H9 (cell line): ENCODE measurements at regions not wholly inside any gene's neighbourhood (a gene's known extent, or its start where the extent isn't known, plus 50 kb on each side); places are given as distances from the start of the nearest gene placed in this dataset.
"Not testable (repeated sequence)": the region's sequence is repeated elsewhere in the genome, so short reads cannot be mapped to it uniquely, and the experiment has no call there.

Experiments
- DNase-seq: peaks from one replicate; pipeline ENCODE4 v3.0.0-alpha.2; 2017
- H2AFZ ChIP-seq: one replicate; pipeline ENCODE4 v1.6.1; 2013; ENCODE audit warnings: mild to moderate bottlenecking, low read length, control low read depth, moderate library complexity
- H2AK5ac ChIP-seq: 2 replicates; pipeline ENCODE4 v1.6.1; 2013; ENCODE audit warnings: low read length, control low read depth, mixed read lengths; ENCODE audit not compliant: insufficient read length
- H2BK120ac ChIP-seq: one replicate; pipeline ENCODE4 v1.6.1; 2013; ENCODE audit warnings: low read depth, mild to moderate bottlenecking, low read length, control low read depth, inconsistent platforms; ENCODE audit not compliant: poor library complexity, severe bottlenecking
- H2BK12ac ChIP-seq: 2 replicates; pipeline ENCODE4 v1.6.1; 2013; ENCODE audit warnings: low read length, control low read depth, mixed read lengths, low read depth; ENCODE audit not compliant: insufficient read length
- H2BK15ac ChIP-seq: 2 replicates; pipeline ENCODE4 v1.6.1; 2013; ENCODE audit warnings: low read depth, low read length, control low read depth
- H2BK20ac ChIP-seq: one replicate; pipeline ENCODE4 v1.6.1; 2013; ENCODE audit warnings: low read depth, mild to moderate bottlenecking, low read length, control low read depth, inconsistent platforms; ENCODE audit not compliant: poor library complexity, severe bottlenecking
- H2BK5ac ChIP-seq: 2 replicates; pipeline ENCODE4 v1.6.1; 2013; ENCODE audit warnings: low read length, control low read depth, mixed read lengths; ENCODE audit not compliant: insufficient read length
- H3K14ac ChIP-seq: 2 replicates; pipeline ENCODE4 v1.6.1; 2013; ENCODE audit warnings: low read length, control low read depth; ENCODE audit not compliant: insufficient read depth
- H3K18ac ChIP-seq: 2 replicates; pipeline ENCODE4 v1.6.1; 2013; ENCODE audit warnings: low read depth, mild to moderate bottlenecking, mixed read lengths, low read length, control low read depth; ENCODE audit not compliant: insufficient read length
- H3K23ac ChIP-seq: 2 replicates; pipeline ENCODE4 v1.6.1; 2013; ENCODE audit warnings: low read length, control low read depth, mixed read lengths, low read depth; ENCODE audit not compliant: insufficient read length
- H3K23me2 ChIP-seq: 2 replicates; pipeline ENCODE4 v1.6.1; 2013; ENCODE audit warnings: low read depth, mild to moderate bottlenecking, mixed read lengths, low read length, control low read depth; ENCODE audit not compliant: insufficient read length, poor library complexity, severe bottlenecking
- H3K27ac ChIP-seq: 2 replicates; pipeline ENCODE4 v1.5.1; 2013; ENCODE audit warnings: low read length, control low read depth, mixed read lengths, low read depth; ENCODE audit not compliant: insufficient read length
- H3K27me3 ChIP-seq: 2 replicates; pipeline ENCODE4 v1.6.1; 2013; ENCODE audit warnings: low read length, control low read depth, inconsistent platforms; ENCODE audit not compliant: insufficient read depth
- H3K4ac ChIP-seq: 2 replicates; pipeline ENCODE4 v1.6.1; 2013; ENCODE audit warnings: low read depth, mild to moderate bottlenecking, control low read depth, inconsistent platforms, low read length, moderate library complexity
- H3K4me1 ChIP-seq: 2 replicates; pipeline ENCODE4 v1.6.1; 2013; ENCODE audit warnings: low read length, control low read depth, inconsistent platforms; ENCODE audit not compliant: insufficient read depth
- H3K4me2 ChIP-seq: 2 replicates; pipeline ENCODE4 v1.6.1; 2013; ENCODE audit warnings: low read length, control low read depth, mixed read lengths; ENCODE audit not compliant: insufficient read length, insufficient read depth
- H3K56ac ChIP-seq: 2 replicates; pipeline ENCODE4 v1.6.1; 2013; ENCODE audit warnings: low read depth, mild to moderate bottlenecking, mixed read lengths, low read length, control low read depth; ENCODE audit not compliant: insufficient read length
- H3K79me1 ChIP-seq: 2 replicates; pipeline ENCODE4 v1.6.1; 2013; ENCODE audit warnings: low read depth, mild to moderate bottlenecking, moderate library complexity, low read length, control low read depth, inconsistent platforms; ENCODE audit not compliant: insufficient read depth, poor library complexity, severe bottlenecking
- H3K79me2 ChIP-seq: 2 replicates; pipeline ENCODE4 v1.6.1; 2013; ENCODE audit warnings: low read length, control low read depth, inconsistent platforms; ENCODE audit not compliant: insufficient read depth
- H3K9ac ChIP-seq: 2 replicates; pipeline ENCODE4 v1.6.1; 2013; ENCODE audit warnings: low read length, control low read depth, mixed read lengths; ENCODE audit not compliant: insufficient read length; ENCODE audit errors: extremely low read depth
- H3K9me3 ChIP-seq: one replicate; pipeline ENCODE4 v1.6.1; 2013; ENCODE audit warnings: low read depth, low read length, inconsistent platforms; ENCODE audit not compliant: control insufficient read depth
- H3T11ph ChIP-seq: one replicate; pipeline ENCODE4 v1.6.1; 2013; ENCODE audit warnings: mild to moderate bottlenecking, low read length, control low read depth, inconsistent platforms
- H4K20me1 ChIP-seq: one replicate; pipeline ENCODE4 v1.6.1; 2013; ENCODE audit not compliant: control insufficient read depth, insufficient read length, insufficient read depth
- H4K5ac ChIP-seq: 2 replicates; pipeline ENCODE4 v1.6.1; 2013; ENCODE audit warnings: low read depth, mild to moderate bottlenecking, mixed read lengths, low read length, control low read depth; ENCODE audit not compliant: insufficient read length
- H4K8ac ChIP-seq: replicated peaks from 2 replicates; pipeline ENCODE4 v1.6.1; 2013; ENCODE audit warnings: low read length, control low read depth, mixed read lengths, low read depth; ENCODE audit not compliant: insufficient read length
- H4K91ac ChIP-seq: 2 replicates; pipeline ENCODE4 v1.6.1; 2013; ENCODE audit warnings: low read depth, mild to moderate bottlenecking, moderate library complexity, mixed read lengths, low read length, control low read depth; ENCODE audit not compliant: insufficient read length
- H3K27ac Mint-ChIP-seq, 3 experiments: 2 replicates in 2 of 3; 3 replicates in 1 of 3; pipeline ENCODE4 v1.8.0; 2020 to 2021; ENCODE audit warnings: mixed read lengths in 3 of 3, mild to moderate bottlenecking in 1 of 3, moderate library complexity in 1 of 3
- H3K27me3 Mint-ChIP-seq: 2 replicates; pipeline ENCODE4 v1.8.0; 2021; ENCODE audit warnings: low read depth, mild to moderate bottlenecking, moderate library complexity, mixed read lengths
- H3K36me3 Mint-ChIP-seq, 3 experiments: 2 replicates in 2 of 3; 3 replicates in 1 of 3; pipeline ENCODE4 v1.8.0; 2020 to 2021; ENCODE audit warnings: low read depth in 3 of 3, mixed read lengths in 3 of 3; ENCODE audit not compliant: insufficient read depth in 1 of 3
- H3K4me1 Mint-ChIP-seq, 2 experiments: 2 replicates each; pipeline ENCODE4 v1.8.0; 2020; ENCODE audit warnings: mixed read lengths in 2 of 2
- H3K4me3 Mint-ChIP-seq, 2 experiments: 2 replicates in 1 of 2; 3 replicates in 1 of 2; pipeline ENCODE4 v1.8.0; 2020 to 2021; ENCODE audit warnings: mild to moderate bottlenecking in 2 of 2, mixed read lengths in 2 of 2, moderate library complexity in 1 of 2
- H3K9me3 Mint-ChIP-seq, 2 experiments: 2 replicates in 1 of 2; 3 replicates in 1 of 2; pipeline ENCODE4 v1.8.0; 2020; ENCODE audit warnings: mild to moderate bottlenecking in 2 of 2, mixed read lengths in 2 of 2, moderate library complexity in 1 of 2
- WGBS: extraction: QIAGEN DNeasy Blood & Tissue Kit; methylation state at CpG from one replicate; pipeline ENCODE4 v1.1.7; 2013; ENCODE audit warnings: missing lambda C conversion rate, low lambda C conversion rate, mixed read lengths; ENCODE audit not compliant: insufficient read length; ENCODE audit errors: extremely low coverage; 5-methylcytosine and 5-hydroxymethylcytosine counted together
- TF ChIP-seq, protein P1 (sequence below): fragments of 200-600 bp; sonication (generic); conservative IDR thresholded peaks from 3 replicates; pipeline ENCODE4 v1.8.0; 2021; ENCODE audit warnings: antibody characterized with exemption, mild to moderate bottlenecking

DNA sequence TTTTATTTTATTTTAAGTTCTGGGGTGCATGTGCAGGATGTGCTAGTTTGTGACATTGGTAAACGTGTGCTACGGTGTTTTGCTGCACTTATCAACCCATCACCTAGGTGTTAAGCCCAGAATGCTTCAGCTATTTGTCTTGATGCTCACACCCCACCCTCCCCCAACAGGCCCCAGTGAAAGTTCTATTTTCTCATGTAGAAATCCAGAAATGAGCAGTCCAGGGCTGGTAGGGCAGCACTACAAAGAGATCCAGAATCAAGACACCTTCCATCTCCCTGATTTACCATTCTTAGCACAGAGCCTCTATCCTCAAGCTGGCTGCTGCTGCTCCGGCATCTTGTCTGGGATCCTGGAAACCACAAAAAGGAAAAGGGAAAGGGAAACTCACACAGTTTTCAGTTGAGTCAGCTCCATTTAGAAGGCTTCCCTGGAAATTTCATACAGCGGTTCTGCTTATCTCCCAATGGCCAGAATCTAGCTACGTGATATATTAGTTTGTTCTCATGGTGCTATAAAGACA is 85.4 kb upstream of the SMARCA2 start:
- Mint-ChIP-seq H3K9me3 (peaks cover 0 to 5% of the 10 kb centered on the region in 2 experiments; a peak in 1 of 5 replicates), H3K4me3 (no peak overlapping the region), H3K27ac (no peak overlapping the region), H3K27me3 (peaks cover 10% of the 10 kb centered on the region), H3K4me1 (peaks cover 7 to 15% of the 10 kb centered on the region in 2 experiments), H3K36me3 (no peaks in the 10 kb centered on the region; a peak in 1 of 7 replicates)
- Histone ChIP-seq H4K5ac (no peak overlapping the region), H3K79me2 (no peaks in the 10 kb centered on the region), H3K4ac (no peak overlapping the region), H3T11ph (no peak overlapping the region), H2BK12ac (no peak overlapping the region), H2BK120ac (no peak overlapping the region), H3K23me2 (no peaks in the 10 kb centered on the region), H2BK15ac (no peak overlapping the region), H3K79me1 (no peaks in the 10 kb centered on the region), H4K20me1 (no peaks in the 10 kb centered on the region), H2BK20ac (no peak overlapping the region), H3K27ac (no peak overlapping the region), H3K4me1 (no peaks in the 10 kb centered on the region; the same call in 1 of the 2 replicates), H3K14ac (no peak overlapping the region), H4K91ac (no peak overlapping the region), H2AFZ (no peak overlapping the region), H3K27me3 (no peaks in the 10 kb centered on the region), H3K18ac (no peak overlapping the region), H3K9ac (no peak overlapping the region), H3K23ac (no peak overlapping the region), H2AK5ac (no peak overlapping the region), H3K9me3 (no peaks in the 10 kb centered on the region), H4K8ac (no peak overlapping the region), H3K4me2 (no peak overlapping the region), H3K56ac (no peak overlapping the region), H2BK5ac (no peak overlapping the region)
- no CpG with 5 or more reads among the region's 5 CpGs for WGBS
- TF ChIP-seq, protein P1, sequence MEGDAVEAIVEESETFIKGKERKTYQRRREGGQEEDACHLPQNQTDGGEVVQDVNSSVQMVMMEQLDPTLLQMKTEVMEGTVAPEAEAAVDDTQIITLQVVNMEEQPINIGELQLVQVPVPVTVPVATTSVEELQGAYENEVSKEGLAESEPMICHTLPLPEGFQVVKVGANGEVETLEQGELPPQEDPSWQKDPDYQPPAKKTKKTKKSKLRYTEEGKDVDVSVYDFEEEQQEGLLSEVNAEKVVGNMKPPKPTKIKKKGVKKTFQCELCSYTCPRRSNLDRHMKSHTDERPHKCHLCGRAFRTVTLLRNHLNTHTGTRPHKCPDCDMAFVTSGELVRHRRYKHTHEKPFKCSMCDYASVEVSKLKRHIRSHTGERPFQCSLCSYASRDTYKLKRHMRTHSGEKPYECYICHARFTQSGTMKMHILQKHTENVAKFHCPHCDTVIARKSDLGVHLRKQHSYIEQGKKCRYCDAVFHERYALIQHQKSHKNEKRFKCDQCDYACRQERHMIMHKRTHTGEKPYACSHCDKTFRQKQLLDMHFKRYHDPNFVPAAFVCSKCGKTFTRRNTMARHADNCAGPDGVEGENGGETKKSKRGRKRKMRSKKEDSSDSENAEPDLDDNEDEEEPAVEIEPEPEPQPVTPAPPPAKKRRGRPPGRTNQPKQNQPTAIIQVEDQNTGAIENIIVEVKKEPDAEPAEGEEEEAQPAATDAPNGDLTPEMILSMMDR = no peak
- no peak for DNase-seq

DNA sequence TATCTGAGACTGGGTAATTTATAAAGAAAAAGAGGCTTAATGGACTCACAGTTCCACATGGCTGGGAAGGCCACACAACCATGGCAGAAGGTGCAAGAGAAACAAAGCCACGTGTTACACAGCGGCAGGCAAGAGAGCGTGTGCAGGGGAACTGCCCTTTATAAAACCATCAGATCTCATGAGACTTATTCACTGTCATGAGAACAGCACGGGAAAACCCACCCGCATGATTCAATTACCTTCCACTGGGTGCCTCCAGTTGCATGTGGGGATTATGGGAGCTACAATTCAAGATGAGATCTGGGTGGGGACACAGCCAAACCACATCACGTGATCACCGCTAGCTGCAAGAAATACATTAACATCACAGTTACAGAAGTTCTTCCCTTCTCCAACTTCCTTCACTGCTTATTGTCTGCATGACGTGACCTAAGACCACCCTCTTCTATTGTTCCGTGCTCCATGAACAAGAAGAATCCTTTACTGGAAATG is 84.9 kb upstream of the SMARCA2 start:
- not testable (repeated sequence) for H3K23me2 ChIP-seq, H3K23ac ChIP-seq, H2BK120ac ChIP-seq, H3K56ac ChIP-seq, H4K8ac ChIP-seq, H3K4ac ChIP-seq, H4K20me1 ChIP-seq, H2BK5ac ChIP-seq, H3K9ac ChIP-seq, H3T11ph ChIP-seq, H3K18ac ChIP-seq, H4K5ac ChIP-seq, H3K9me3 ChIP-seq, H3K14ac ChIP-seq, H2AFZ ChIP-seq, H3K9me3 Mint-ChIP-seq, H2AK5ac ChIP-seq, H3K4me1 ChIP-seq, H3K27ac Mint-ChIP-seq, H3K79me2 ChIP-seq, H2BK15ac ChIP-seq, H3K27me3 ChIP-seq, H4K91ac ChIP-seq, H3K79me1 ChIP-seq, H3K36me3 Mint-ChIP-seq, H2BK20ac ChIP-seq, H2BK12ac ChIP-seq, H3K27ac ChIP-seq, H3K4me2 ChIP-seq, DNase-seq, H3K4me3 Mint-ChIP-seq
- peaks cover 9 to 15% of the 10 kb centered on the region in 2 experiments for H3K4me1 Mint-ChIP-seq
- peaks cover 11% of the 10 kb centered on the region for H3K27me3 Mint-ChIP-seq
- WGBS = no CpG with 5 or more reads among the region's 9 CpGs
